NB4 (cell line): ENCODE measurements at regions not wholly inside any gene's neighbourhood (a gene's known extent, or its start where the extent isn't known, plus 50 kb on each side); places are given as distances from the start of the nearest gene placed in this dataset.

Experiments used
- MYC ChIP-seq: IDR thresholded peaks from 2 replicates; pipeline ENCODE4 v1.6.1; 2011; ENCODE audit warnings: low read depth, low read length
- POLR2A ChIP-seq: IDR thresholded peaks from 2 replicates; pipeline ENCODE4 v1.6.1; 2011; ENCODE audit warnings: mild to moderate bottlenecking; ENCODE audit not compliant: insufficient read length; ENCODE audit errors: extremely low read depth
- TF ChIP-seq, protein P1 (sequence below): IDR thresholded peaks from one replicate; pipeline ENCODE4 v1.5.1; 2012; ENCODE audit warnings: low read depth, low read length
- TF ChIP-seq, protein P2 (sequence below): IDR thresholded peaks from 2 replicates; pipeline ENCODE4 v1.6.1; 2011; ENCODE audit warnings: low read depth, low read length

DNA sequence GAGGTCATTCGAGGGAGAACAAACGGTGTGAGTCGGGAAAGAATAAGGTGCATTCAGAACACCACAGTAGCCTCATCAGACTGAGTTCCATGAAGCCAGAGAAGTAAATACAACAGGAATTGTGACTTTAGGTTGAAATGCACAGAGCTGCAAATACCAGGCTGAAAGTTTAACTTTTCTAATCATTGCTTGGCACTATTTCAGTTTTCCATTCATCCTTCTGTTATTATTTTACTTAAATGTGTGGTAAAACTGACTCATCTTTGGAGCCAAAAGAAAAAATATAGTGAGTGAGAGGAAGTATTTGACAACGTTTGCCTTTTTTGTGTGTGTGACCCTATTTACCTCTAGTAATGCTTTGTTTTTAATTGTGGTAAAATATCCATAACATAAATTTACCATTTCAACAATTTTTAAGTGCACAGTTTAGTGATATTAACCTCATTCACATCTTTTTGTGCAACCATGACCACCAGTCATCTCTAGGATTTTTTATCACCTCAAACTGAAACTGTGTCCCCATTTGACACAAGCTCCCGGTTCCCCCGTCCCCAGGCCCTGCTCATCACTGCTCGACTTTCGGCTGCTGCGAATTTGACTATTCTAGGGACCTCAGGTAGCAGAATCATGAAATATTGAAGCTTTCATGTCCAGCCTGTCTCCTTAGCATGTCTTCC lies 166.8 kb downstream of the HSD17B3 start:
- TF ChIP-seq, protein P1, sequence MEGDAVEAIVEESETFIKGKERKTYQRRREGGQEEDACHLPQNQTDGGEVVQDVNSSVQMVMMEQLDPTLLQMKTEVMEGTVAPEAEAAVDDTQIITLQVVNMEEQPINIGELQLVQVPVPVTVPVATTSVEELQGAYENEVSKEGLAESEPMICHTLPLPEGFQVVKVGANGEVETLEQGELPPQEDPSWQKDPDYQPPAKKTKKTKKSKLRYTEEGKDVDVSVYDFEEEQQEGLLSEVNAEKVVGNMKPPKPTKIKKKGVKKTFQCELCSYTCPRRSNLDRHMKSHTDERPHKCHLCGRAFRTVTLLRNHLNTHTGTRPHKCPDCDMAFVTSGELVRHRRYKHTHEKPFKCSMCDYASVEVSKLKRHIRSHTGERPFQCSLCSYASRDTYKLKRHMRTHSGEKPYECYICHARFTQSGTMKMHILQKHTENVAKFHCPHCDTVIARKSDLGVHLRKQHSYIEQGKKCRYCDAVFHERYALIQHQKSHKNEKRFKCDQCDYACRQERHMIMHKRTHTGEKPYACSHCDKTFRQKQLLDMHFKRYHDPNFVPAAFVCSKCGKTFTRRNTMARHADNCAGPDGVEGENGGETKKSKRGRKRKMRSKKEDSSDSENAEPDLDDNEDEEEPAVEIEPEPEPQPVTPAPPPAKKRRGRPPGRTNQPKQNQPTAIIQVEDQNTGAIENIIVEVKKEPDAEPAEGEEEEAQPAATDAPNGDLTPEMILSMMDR: no peak
- TF ChIP-seq POLR2A: no peak
- TF ChIP-seq, protein P2, sequence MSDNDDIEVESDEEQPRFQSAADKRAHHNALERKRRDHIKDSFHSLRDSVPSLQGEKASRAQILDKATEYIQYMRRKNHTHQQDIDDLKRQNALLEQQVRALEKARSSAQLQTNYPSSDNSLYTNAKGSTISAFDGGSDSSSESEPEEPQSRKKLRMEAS: no peak
- TF ChIP-seq MYC: no peak
